ENCODE measurements at regions not wholly inside any gene's neighbourhood (a gene's known extent, or its start where the extent isn't known, plus 50 kb on each side); places are given as distances from the start of the nearest gene placed in this dataset.

DNA sequence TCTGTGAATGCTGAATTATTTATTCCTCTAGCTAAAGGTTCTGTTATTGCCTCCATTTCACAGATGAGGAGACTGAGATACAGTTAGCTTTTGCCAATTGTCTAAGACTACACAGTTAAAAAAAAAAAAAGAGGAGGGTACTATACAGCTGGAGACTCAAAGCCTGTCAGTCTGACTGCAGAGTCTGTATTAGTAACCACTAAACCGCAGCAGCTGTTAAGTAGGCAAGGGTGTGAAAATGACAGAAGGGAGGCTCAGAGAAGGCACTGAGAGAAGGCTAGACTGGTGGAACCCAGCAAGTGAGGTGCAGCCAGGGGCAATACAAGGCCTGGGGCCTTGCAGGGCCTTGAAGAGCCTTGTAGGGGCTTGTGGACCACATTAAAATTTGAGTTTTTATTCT lies 181.2 kb downstream of the CSNK2A3 start (continued):
- TF ChIP-seq, protein P1, sequence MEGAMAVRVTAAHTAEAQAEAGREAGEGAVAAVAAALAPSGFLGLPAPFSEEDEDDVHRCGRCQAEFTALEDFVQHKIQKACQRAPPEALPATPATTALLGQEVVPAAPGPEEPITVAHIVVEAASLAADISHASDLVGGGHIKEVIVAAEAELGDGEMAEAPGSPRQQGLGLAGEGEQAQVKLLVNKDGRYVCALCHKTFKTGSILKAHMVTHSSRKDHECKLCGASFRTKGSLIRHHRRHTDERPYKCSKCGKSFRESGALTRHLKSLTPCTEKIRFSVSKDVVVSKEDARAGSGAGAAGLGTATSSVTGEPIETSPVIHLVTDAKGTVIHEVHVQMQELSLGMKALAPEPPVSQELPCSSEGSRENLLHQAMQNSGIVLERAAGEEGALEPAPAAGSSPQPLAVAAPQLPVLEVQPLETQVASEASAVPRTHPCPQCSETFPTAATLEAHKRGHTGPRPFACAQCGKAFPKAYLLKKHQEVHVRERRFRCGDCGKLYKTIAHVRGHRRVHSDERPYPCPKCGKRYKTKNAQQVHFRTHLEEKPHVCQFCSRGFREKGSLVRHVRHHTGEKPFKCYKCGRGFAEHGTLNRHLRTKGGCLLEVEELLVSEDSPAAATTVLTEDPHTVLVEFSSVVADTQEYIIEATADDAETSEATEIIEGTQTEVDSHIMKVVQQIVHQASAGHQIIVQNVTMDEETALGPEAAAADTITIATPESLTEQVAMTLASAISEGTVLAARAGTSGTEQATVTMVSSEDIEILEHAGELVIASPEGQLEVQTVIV (IDR thresholded peaks at IDR 0.05; ENCODE audit: borderline replicate concordance, partially characterized antibody) = no peak
- TF ChIP-seq YBX1 (IDR thresholded peaks at IDR 0.05) (no peak), MLLT1 (IDR thresholded peaks at IDR 0.05) (peak; percentile 93), SRF (IDR thresholded peaks at IDR 0.05; ENCODE audit: low read depth in 2 of 2, low read length in 2 of 2) (no peak), CBFB (IDR thresholded peaks at IDR 0.05; ENCODE audit: low read depth) (peak; percentile 95), CBX3 (IDR thresholded peaks at IDR 0.05; ENCODE audit: borderline replicate concordance, low read depth) (no peak), IRF5 (IDR thresholded peaks at IDR 0.05; ENCODE audit: borderline replicate concordance) (no peak), IRF3 (IDR thresholded peaks at IDR 0.05) (no peak), CREM (IDR thresholded peaks at IDR 0.05; ENCODE audit: low read depth) (no peak), GATAD2B (conservative IDR thresholded peaks at IDR 0.05; ENCODE audit: low read depth) (no peak), NFYA (IDR thresholded peaks at IDR 0.05; ENCODE audit: borderline replicate concordance, low read depth, low read length) (no peak), HCFC1 (IDR thresholded peaks at IDR 0.05; ENCODE audit: low read length) (no peak), MYC (IDR thresholded peaks at IDR 0.05; ENCODE audit: insufficient read depth, insufficient read length, insufficient replicate concordance, low read length, severe bottlenecking) (no peak), ATF7 (IDR thresholded peaks at IDR 0.05; ENCODE audit: low read depth) (peak; percentile 65; the same call in 1 of the 2 replicates), TBL1XR1 (IDR thresholded peaks at IDR 0.05; ENCODE audit: low read depth, low read length) (no peak), BRCA1 (IDR thresholded peaks at IDR 0.05; ENCODE audit: low read depth, low read length) (no peak), MEF2A (IDR thresholded peaks at IDR 0.05; ENCODE audit: insufficient read depth, low read depth, low read length) (peak; percentile 47; the same call in 1 of the 2 replicates), SMAD1 (IDR thresholded peaks at IDR 0.05; ENCODE audit: low read depth, partially characterized antibody) (no peak)
- TF ChIP-seq, protein P2, sequence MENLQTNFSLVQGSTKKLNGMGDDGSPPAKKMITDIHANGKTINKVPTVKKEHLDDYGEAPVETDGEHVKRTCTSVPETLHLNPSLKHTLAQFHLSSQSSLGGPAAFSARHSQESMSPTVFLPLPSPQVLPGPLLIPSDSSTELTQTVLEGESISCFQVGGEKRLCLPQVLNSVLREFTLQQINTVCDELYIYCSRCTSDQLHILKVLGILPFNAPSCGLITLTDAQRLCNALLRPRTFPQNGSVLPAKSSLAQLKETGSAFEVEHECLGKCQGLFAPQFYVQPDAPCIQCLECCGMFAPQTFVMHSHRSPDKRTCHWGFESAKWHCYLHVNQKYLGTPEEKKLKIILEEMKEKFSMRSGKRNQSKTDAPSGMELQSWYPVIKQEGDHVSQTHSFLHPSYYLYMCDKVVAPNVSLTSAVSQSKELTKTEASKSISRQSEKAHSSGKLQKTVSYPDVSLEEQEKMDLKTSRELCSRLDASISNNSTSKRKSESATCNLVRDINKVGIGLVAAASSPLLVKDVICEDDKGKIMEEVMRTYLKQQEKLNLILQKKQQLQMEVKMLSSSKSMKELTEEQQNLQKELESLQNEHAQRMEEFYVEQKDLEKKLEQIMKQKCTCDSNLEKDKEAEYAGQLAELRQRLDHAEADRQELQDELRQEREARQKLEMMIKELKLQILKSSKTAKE (IDR thresholded peaks at IDR 0.05; ENCODE audit: low read depth, poor library complexity, severe bottlenecking) = peak; percentile 25
- TF ChIP-seq, protein P3, sequence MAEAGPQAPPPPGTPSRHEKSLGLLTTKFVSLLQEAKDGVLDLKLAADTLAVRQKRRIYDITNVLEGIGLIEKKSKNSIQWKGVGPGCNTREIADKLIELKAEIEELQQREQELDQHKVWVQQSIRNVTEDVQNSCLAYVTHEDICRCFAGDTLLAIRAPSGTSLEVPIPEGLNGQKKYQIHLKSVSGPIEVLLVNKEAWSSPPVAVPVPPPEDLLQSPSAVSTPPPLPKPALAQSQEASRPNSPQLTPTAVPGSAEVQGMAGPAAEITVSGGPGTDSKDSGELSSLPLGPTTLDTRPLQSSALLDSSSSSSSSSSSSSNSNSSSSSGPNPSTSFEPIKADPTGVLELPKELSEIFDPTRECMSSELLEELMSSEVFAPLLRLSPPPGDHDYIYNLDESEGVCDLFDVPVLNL (IDR thresholded peaks at IDR 0.05; ENCODE audit: low read depth, low read length) = no peak
